Bone marrow (tissue), 2 donors: ENCODE measurements at regions not wholly inside any gene's neighbourhood (a gene's known extent, or its start where the extent isn't known, plus 50 kb on each side); places are given as distances from the start of the nearest gene placed in this dataset.
A peak's percentile ranks its signal among the peaks of the same experiment; 100 is the strongest.
"Not testable (repeated sequence)": the region's sequence is repeated elsewhere in the genome, so short reads cannot be mapped to it uniquely, and the experiment has no call there.

Experiments used
- DNase-seq, 2 donors: peaks; one replicate each; lab custom pipeline; 2025; lab: John Stamatoyannopoulos, UW

DNA sequence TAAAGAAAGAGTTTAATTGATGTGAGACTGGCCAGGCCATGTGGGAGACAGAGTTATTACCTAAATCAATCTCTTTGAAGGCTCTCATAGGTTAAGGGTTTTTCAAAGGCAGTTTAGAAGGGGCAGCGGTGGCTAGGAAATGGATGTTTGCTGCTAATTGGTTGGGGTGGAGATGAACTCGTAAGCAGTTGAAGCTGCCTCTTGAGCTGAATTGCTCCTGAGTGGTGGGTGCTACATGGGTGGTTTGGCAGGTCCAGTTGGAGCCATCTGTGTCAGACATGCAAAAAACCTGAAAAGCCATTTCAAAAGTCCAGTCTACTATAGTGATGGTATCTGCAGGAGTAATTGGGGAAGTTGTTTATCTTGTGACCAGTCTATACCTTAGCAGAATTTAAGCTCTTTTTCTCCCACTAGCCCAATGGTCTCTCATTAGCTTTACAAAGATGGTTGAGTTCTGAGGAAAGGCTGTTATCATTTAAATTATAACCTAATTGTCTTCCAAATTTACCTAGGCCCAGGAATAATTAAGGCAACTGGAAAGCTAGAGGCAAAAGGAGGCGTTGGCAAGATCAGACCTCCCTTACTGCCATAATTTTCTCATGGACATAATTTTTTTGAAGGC, 762.4 kb upstream of the FRG1 start:
- no peak for DNase-seq

DNA sequence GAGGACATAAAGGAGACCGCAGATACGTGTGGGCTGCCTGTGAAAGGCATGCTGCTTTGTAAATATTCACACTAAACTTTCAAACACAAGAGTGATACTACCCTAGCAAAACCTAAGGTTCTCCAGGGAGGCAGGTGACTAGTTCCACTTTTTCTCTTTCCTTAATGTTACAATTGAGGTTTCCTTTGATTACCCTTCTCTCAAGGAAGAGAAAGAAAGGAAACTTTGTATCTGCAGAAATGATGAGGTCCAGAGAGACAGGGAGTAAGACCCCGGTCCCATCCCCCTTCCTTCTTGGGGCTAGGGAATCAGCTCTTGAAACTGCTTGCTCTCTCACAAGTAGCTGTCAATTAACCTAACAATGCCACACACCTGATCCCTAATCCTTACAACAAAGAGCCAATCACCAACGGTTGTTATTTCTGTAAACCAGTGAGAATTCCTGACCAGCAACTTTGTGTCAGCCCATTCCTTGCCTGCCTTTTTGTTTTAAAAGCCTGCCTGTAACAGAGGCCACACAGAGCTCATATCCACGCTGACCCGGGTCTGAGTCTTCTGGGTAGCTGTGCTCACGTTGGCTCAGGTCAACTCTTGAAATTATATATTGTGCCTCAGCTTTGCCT, 754.8 kb upstream of the FRG1 start:
- DNase-seq, result no peak

DNA sequence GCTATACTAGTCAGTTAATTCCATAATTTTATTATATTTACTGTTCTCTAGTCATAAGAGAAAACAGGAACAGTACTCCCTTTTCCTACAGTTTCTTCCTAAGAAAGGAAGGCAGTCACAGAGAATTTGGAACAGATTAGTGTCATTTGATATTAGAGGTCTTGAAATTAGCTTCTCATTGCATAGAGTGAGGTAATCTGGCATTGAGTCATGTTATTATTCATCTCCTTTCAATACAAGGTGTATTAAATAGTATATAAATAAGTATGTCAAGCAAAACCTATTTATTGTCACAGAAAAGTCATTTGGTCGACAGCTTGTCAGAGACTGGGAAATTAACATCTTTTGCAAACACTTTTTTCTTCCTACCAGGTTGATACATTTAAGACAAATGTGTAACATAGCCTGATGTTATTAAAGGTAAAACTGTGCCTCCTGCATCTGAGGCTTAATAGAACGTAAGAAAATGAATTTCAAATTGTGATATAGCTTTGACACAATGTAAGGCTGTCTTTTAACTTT, 753.1 kb upstream of the FRG1 start:
- DNase-seq, result no peak

GRCh38 chr4:189198624-189199023, 742.0 kb upstream of the FRG1 start:
- DNase-seq, result no peak

GRCh38 chr4:189200353-189200752, 740.3 kb upstream of the FRG1 start:
- DNase-seq, result no peak

DNA sequence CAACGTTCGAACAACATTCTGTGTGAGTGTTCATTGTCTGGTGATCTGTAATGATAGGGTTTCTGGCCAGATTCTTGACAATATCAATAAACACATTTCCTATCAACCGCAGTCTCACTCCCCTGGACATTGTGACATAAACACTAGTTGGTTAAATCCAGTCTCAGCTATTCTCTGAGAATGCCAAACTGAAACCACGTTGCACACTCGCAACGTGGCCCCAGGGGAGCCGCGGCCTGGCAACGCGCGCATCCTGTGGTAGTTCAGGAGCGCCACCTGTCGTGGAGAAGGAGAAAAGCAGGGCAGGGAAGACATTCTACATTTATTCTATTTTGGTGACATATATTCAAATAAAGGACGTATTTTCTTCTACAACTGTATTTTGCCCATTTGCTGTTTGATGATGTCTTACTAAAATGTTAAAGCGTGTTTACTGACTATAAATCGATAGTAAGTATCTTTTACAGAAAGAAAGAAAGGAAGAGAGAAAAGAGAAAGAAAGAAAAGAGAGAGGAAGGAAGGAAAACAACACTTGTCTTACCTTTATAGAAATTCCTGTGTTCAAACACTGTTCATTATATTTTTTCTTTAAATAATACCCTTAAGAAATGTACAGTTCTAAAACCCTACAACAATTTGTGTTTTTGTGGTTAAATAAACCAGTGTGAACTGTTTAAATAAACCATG, 738.3 kb upstream of the FRG1 start:
- peak in 1 of 2 donors; percentile 20 for DNase-seq

GRCh38 chr4:189202869-189203271, 737.8 kb upstream of the FRG1 start:
- no peak for DNase-seq

DNA sequence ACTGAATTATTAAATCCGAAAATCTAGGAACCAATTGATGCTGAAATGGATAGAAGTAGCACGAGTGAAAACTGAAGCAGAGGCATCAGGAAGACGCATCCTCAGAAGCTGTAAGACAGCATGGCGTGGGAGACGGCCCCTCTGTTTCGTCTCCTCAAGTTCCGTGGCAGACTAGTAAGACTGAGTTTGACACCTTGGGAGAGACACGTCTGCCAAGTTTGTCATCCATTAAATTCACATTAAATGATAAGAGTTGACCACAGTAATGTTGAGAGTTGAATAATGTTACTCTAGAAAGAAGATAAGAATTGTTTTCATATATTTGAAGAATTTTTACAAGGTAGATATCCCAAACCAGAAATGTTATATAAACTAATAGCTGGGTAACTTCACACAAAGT, 736.1 kb upstream of the FRG1 start:
- DNase-seq, result no peak

- no peak for DNase-seq
These were observed 733.7 kb upstream of the FRG1 start for GRCh38 chr4:189206953-189207352.

- DNase-seq, result no peak
These were observed 732.8 kb upstream of the FRG1 start for GRCh38 chr4:189207872-189208271.

DNA sequence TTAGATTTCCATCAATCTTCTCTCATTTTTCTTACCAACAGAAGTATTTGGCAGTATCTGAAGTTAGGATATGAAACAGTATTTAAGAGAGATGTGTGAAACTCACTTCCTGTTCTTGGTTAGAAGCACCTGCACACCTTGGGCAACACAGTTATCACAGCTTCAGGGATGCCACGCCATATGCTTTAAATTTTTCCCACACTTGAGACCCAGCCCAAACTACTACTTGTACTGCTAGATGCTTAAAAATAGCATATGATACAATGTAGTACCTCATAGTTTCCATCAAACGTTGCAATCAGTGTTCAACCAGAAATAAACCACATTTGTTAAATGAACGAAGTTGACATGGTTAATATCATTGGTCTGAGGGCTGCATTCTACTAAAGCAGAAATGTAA, 725.1 kb upstream of the FRG1 start:
- no peak for DNase-seq

- no peak for DNase-seq
These were observed 719.0 kb upstream of the FRG1 start for GRCh38 chr4:189221691-189222090.

GRCh38 chr4:189228726-189229125, 711.9 kb upstream of the FRG1 start:
- no peak for DNase-seq

DNA sequence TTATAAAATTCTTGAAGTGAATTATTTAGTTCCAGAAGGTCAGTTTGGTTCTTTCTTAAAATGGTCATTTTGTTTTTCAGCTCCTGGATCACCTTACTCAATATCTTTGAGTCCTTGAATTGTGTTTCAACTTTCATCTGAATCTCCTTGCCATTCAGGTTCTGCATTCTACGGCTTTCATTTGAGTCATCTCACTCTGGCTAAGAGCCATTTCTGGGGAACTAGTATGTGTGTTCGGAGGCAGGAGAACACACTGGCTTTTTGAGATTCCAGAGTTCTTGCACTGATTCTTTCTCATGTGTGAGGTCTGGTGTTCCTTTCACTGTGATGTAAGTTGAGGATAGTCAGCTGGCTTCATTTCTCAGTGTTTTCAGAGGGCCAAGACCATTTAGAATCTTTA, 708.4 kb upstream of the FRG1 start:
- DNase-seq, result no peak

DNA sequence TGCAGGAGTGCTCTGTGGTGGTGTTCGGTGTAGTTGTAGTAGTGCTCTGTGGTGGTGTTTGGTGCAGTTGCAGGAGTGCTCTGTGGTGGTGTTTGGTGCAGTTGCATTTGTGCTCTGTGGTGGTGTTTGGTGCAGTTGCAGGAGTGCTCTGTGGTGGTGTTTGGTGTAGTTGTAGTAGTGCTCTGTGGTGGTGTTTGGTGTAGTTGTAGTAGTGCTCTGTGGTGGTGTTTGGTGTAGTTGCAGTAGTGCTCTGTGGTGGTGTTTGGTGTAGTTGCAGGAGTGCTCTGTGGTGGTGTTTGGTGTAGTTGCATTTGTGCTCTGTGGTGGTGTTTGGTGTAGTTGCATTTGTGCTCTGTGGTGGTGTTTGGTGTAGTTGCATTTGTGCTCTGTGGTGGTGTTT, 706.9 kb upstream of the FRG1 start:
- DNase-seq, result not testable (repeated sequence)

DNA sequence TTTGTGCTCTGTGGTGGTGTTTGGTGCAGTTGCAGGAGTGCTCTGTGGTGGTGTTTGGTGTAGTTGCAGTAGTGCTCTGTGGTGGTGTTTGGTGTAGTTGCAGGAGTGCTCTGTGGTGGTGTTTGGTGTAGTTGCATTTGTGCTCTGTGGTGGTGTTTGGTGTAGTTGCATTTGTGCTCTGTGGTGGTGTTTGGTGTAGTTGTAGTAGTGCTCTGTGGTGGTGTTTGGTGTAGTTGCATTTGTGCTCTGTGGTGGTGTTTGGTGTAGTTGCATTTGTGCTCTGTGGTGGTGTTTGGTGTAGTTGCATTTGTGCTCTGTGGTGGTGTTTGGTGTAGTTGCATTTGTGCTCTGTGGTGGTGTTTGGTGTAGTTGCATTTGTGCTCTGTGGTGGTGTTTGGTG, 705.7 kb upstream of the FRG1 start:
- not testable (repeated sequence) for DNase-seq

DNA sequence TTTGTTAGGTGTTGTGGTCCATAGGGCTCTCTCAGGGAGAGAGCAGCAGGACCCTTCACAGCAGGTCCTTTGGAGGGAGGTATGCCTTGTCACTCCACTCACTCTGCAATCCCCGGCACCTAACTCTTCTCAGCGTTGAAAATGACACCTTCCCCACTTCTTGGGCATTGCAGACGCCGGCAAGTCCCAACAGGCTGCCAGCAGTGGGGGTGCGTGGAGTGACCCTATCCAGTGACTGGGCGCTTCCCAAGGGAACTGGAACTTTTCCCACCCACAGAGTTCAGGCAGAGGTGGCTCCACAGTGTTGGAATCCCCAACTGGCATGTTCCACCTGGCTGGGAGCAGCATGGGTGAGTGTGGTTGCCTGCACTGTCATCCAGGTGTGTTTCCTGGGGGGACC, 705.1 kb upstream of the FRG1 start:
- DNase-seq, result no peak

DNA sequence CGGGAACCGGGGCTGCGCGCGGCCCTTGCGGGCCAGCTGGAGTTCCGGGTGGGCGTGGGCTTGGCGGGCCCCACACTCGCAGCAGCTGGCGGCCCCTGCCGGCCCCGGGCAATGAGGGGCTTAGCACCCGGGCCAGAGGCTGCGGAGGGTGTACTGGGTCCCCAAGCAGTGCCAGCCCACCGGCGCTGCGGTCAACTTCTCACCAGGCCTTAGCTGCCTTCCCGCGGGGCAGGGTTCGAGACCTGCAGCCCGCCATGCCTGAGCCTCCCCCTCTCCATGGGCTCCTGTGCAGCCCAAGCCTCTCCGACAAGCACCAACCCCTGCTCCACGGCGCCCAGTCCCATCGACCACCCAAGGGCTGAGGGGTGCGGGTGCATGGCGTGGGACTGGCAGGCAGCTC, 704.4 kb upstream of the FRG1 start:
- not testable (repeated sequence) for DNase-seq

DNA sequence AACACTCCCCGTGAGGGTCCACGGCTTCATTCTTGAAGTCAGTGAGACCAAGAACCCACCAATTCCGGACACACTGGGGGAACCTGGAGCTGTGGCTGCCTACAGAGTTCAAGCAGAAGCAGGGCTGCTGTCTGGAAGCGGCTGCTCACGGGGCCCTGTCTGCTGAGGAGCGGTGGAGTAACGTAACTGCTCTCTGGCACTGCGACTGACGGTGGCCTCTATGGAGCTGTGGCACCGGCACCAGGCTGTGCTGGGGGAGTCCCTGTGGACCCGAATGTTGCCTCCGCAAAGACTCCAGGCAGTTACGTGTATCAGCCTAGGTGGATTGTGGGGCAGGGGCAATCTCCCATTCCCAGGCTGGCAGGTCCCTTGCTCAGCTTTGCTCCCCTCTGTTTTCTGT, 703.3 kb upstream of the FRG1 start:
- DNase-seq, result no peak

GRCh38 chr4:189255636-189256035, 685.0 kb upstream of the FRG1 start:
- DNase-seq, result no peak

DNA sequence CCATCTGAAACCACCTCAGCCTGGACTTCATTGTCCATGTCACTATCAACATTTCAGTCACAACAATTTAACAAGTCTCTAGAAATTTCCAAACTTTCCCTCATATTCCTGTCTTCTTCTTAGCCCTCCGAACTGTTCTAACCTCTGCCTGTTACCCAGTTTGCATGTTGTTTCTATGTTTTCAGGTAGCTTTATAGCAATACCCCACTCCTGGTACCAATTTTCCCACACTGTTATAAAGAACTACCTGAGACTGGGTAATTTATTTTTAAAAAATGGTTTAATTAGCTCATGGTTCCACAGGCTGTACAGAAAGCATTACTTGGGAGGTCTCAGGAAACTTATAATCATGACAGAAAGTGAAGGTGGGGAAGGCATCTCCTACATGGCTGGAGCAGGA, 679.2 kb upstream of the FRG1 start:
- no peak for DNase-seq

DNA sequence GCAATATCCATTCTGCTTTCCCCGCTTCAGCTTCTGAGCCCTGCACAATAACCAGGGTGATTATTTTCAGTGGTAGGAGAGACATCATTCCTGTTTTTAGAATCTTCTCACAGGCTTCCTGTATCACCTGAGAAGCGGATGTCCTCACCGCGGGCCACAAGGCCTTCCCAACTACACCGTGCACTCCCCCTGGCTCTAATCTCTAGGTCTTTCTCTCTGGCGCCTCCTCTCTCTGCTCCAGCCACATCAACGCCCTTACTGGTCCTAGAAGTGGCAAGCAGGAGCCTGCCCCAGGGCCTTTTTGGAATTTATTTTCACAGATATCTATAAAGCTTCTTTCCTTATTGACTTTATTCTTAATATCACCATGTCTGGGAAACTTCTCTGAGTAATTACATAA, 675.2 kb upstream of the FRG1 start:
- no peak for DNase-seq

DNA sequence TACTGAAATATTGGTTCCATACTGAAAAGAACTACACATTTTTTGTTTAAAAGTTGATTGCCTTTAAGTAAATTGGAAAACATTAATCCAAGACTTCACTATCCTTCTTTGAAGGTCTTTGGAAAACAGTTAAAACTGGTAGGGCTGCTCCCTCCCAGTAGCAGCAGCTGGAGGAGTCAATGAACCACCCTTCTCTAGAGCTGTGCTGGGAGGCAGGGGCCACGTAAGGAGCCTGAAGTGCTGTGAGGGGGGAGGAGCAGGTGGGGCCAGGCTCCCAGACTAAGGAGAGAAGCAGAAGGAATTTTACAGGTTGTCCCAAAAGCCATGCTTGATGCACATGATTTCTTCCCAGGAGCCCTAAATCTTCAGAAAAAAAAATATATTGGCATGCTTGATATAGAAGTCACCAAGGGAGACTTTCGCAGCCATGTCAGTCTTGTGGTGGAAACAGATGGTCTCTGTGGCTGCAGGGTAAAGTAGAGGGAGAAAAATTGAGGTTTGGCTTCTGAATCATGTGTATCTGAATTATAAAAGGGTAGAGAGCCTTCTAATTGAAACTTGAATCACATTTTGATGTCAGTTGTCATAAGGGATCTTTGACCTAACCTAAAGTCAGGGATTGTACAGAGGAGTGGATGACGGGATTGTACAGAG, 673.2 kb upstream of the FRG1 start:
- DNase-seq, result no peak
